WERI-Rb-1 (cell line): ENCODE measurements at regions not wholly inside any gene's neighbourhood (a gene's known extent, or its start where the extent isn't known, plus 50 kb on each side); places are given as distances from the start of the nearest gene placed in this dataset.

Experiments used
- DNase-seq: peaks from one replicate; pipeline ENCODE4 v3.0.0-alpha.2; 2020
- H3K27ac ChIP-seq: fragments of 250-450 bp; sonication (Bioruptor Pico); 2 replicates; pipeline ENCODE4 v1.5.1; 2020; ENCODE audit warnings: mild to moderate bottlenecking, moderate library complexity
- H3K27me3 ChIP-seq: fragments of 250-450 bp; sonication (Bioruptor Pico); 2 replicates; pipeline ENCODE4 v1.5.1; 2021; ENCODE audit warnings: mild to moderate bottlenecking, low read depth, moderate library complexity; ENCODE audit not compliant: insufficient read depth, severe bottlenecking
- H3K36me3 ChIP-seq: fragments of 250-450 bp; sonication (Bioruptor Pico); 2 replicates; pipeline ENCODE4 v1.5.1; 2020; ENCODE audit warnings: mild to moderate bottlenecking, moderate library complexity
- H3K4me3 ChIP-seq: 2 replicates; pipeline ENCODE4 v1.5.1; 2011; ENCODE audit warnings: low read depth, mild to moderate bottlenecking, control low read depth, low read length
- H3K9me3 ChIP-seq: fragments of 250-450 bp; sonication (Bioruptor Pico); 2 replicates; pipeline ENCODE4 v1.5.1; 2021; ENCODE audit warnings: mild to moderate bottlenecking, moderate library complexity; ENCODE audit not compliant: severe bottlenecking
- CTCF ChIP-seq: IDR thresholded peaks from 2 replicates; pipeline ENCODE4 v1.5.1; 2011; ENCODE audit warnings: low read depth, mild to moderate bottlenecking, control low read depth, inconsistent platforms, low read length

GRCh38 chr13:38617936-38618335 is 68.9 kb upstream of the FREM2 start:
- no peak overlapping the region for H3K4me3 ChIP-seq
- H3K36me3 ChIP-seq, result no peaks in the 10 kb centered on the region
- no peak for TF ChIP-seq CTCF
- H3K27me3 ChIP-seq, result no peaks in the 10 kb centered on the region
- H3K9me3 ChIP-seq, result no peaks in the 10 kb centered on the region
- no peak overlapping the region for H3K27ac ChIP-seq
- no peak for DNase-seq

GRCh38 chr13:38618336-38618735 is 68.5 kb upstream of the FREM2 start:
- no peak for DNase-seq
- TF ChIP-seq CTCF, result no peak
- Histone ChIP-seq H3K36me3 (no peaks in the 10 kb centered on the region), H3K27ac (no peak overlapping the region), H3K27me3 (no peaks in the 10 kb centered on the region), H3K9me3 (no peaks in the 10 kb centered on the region), H3K4me3 (no peak overlapping the region)

GRCh38 chr13:38618881-38619280 is 68.0 kb upstream of the FREM2 start:
- Histone ChIP-seq H3K27me3 (no peaks in the 10 kb centered on the region), H3K4me3 (no peak overlapping the region), H3K9me3 (no peaks in the 10 kb centered on the region), H3K36me3 (no peaks in the 10 kb centered on the region), H3K27ac (no peak overlapping the region)
- TF ChIP-seq CTCF, result no peak
- no peak for DNase-seq

- Histone ChIP-seq H3K4me3 (no peak overlapping the region), H3K27ac (no peak overlapping the region), H3K36me3 (no peaks in the 10 kb centered on the region), H3K27me3 (no peaks in the 10 kb centered on the region), H3K9me3 (no peaks in the 10 kb centered on the region)
- TF ChIP-seq CTCF, result no peak
- DNase-seq, result no peak
These were observed 66.0 kb upstream of the FREM2 start for GRCh38 chr13:38620876-38621275.

GRCh38 chr13:38624822-38625221 is 62.1 kb upstream of the FREM2 start:
- Histone ChIP-seq H3K4me3 (no peak overlapping the region), H3K27ac (no peak overlapping the region), H3K27me3 (no peaks in the 10 kb centered on the region), H3K36me3 (no peaks in the 10 kb centered on the region), H3K9me3 (no peaks in the 10 kb centered on the region)
- DNase-seq, result no peak
- TF ChIP-seq CTCF, result no peak

- TF ChIP-seq CTCF, result no peak
- Histone ChIP-seq H3K36me3 (no peaks in the 10 kb centered on the region), H3K27me3 (no peaks in the 10 kb centered on the region), H3K9me3 (no peaks in the 10 kb centered on the region), H3K27ac (no peak overlapping the region), H3K4me3 (no peak overlapping the region)
- DNase-seq, result no peak
These were observed 58.3 kb upstream of the FREM2 start for GRCh38 chr13:38628554-38628953.
